HuH-7 (cell line): ENCODE measurements at regions not wholly inside any gene's neighbourhood (a gene's known extent, or its start where the extent isn't known, plus 50 kb on each side); places are given as distances from the start of the nearest gene placed in this dataset.
A peak's percentile ranks its signal among the peaks of the same experiment; 100 is the strongest.
"Not testable (repeated sequence)": the region's sequence is repeated elsewhere in the genome, so short reads cannot be mapped to it uniquely, and the experiment has no call there.

Experiments
- DNase-seq: peaks from one replicate; pipeline ENCODE4 v3.0.0; 2011; ENCODE audit warnings: low spot score

GRCh38 chr18:8882632-8883408 is 177.5 kb downstream of the MTCL1 start:
- DNase-seq = no peak

GRCh38 chr18:8883409-8883668 is 178.0 kb downstream of the MTCL1 start:
- no peak for DNase-seq

- DNase-seq = not testable (repeated sequence)
Measured at GRCh38 chr18:8887877-8888276, 182.5 kb downstream of the MTCL1 start.

DNA sequence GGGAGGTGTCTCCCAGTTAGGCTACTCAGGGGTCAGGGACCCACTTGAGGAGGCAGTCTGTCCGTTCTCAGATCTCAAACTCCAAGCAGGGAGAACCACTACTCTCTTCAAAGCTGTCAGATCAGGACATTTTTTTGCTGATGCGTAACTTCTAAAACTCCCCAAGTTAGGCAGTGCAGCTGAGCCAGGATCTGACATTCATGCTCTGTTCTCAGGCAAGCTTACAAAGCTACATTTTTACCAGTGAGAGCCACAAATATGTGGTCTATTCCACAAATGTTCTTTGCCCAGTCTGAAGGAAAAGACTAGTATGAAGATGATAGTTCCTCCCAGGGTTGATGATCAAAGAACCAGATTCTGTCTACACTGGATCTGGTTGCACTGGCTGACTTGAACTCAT is 184.1 kb downstream of the MTCL1 start:
- no peak for DNase-seq

GRCh38 chr18:8890503-8890902 is 185.1 kb downstream of the MTCL1 start:
- not testable (repeated sequence) for DNase-seq

GRCh38 chr18:8890957-8891464 is 185.7 kb downstream of the MTCL1 start:
- DNase-seq = no peak

GRCh38 chr18:8893221-8893620 is 187.9 kb downstream of the MTCL1 start:
- DNase-seq = no peak

DNA sequence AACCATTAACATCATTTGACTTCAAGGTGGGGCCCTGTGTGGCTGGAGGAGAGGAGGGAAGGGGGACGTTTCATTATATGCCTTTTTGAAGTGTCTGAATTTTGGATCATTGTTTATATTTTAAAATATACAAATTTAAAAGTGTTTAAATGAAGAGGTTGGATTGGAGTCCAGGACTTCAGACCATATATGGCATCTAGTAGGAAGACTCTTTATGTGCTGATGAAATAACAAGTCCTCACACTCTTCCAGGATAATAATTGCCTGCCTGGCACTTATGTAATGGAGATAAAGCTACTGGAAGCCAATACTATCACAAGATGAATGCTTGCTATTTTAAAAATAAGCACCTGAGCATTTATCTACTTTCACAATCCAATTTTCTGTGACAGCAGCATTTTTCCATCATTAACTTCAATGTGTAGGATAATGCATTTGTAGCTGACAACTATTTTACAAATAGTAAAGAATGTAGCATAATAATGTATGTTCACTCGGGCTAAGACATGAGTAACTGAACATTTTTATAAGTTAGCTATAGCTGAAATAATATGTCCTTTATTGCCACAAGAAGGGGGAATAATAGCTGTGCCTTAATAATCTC is 188.4 kb downstream of the MTCL1 start:
- DNase-seq = no peak

DNA sequence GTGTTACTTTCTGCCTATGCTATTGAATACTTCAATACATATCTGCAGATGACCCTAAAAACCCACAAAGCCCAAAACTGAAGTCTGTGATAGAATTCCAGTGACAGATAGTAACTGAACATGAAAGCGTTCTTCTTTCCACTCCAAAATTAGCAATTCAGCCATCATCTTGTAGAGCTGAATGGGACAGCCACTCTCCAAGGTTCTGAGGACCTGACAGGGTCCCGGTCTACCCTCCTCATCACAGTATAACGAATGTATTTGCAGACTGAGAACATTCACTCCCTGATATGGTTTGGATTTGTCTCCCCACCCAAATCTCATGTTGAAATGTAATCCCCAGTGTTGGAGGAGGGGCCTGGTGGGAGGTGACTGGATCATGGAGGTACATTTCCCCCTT is 189.5 kb downstream of the MTCL1 start:
- DNase-seq = no peak

DNA sequence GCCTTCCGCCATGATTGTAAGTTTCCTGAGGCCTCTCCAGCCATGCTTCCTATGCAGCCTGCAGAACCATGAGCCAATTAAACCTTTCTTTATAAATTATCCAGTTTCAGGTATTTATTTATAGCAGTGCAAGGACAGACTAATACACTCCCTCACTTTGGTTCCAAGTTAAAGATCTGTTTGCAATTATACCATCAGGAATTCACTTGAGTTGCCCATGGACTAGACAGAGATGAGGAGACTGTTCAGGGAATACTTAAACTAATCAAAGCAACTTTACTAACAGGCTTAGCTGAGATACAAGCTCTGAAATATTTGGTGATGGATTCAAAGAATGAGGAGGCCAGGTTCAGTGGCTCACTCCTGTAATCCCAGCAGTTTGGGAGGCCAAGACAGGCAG is 190.0 kb downstream of the MTCL1 start:
- DNase-seq = no peak

GRCh38 chr18:8895987-8896619 is 190.7 kb downstream of the MTCL1 start:
- DNase-seq = no peak

GRCh38 chr18:8899000-8899399 is 193.6 kb downstream of the MTCL1 start:
- no peak for DNase-seq

- no peak for DNase-seq
Measured at GRCh38 chr18:8900552-8900951, 195.2 kb downstream of the MTCL1 start.

DNA sequence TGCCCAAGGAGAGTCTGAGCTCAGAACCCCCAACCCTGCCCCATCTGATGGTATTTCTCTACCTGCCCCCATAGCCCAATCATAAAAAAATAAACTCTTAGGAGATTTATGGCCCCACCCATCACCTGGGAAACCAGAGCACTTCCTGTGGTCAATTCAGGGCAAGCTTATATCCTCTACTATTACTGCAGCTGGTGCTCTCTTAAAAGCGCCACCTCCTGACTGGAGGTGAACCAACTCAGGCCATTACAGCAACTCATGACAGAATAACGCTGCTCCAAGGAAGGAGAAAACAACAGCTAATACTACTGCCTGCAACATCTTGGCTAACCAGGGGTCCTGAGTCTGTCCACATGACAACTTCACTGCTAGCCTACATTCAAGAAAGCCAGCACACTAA is 195.7 kb downstream of the MTCL1 start:
- no peak for DNase-seq

- DNase-seq = no peak
Measured at GRCh38 chr18:8904316-8904715, 198.2 kb upstream of the NDUFV2 start.

- DNase-seq = no peak
Measured at GRCh38 chr18:8908792-8909510, 193.5 kb upstream of the NDUFV2 start.

GRCh38 chr18:8910186-8910822 is 192.2 kb upstream of the NDUFV2 start:
- no peak for DNase-seq

DNA sequence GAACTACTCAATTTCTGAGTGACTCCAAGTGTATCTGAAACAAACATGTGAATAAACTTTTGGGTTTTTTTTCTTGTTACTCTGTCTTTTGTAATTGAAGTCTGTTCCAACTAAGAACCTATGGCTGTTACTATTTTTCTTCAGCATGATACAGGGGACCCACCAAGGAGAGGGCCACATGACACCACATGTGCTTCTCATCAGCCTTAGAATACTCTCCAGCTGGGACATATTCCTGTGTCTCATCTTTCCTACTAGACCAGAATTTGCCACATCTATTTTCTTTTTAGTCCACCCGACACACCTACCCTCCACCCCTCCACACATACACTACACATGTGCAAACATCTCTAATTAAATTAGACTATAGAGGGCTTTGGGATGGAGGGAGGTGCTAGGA is 191.7 kb upstream of the NDUFV2 start:
- DNase-seq = no peak

DNA sequence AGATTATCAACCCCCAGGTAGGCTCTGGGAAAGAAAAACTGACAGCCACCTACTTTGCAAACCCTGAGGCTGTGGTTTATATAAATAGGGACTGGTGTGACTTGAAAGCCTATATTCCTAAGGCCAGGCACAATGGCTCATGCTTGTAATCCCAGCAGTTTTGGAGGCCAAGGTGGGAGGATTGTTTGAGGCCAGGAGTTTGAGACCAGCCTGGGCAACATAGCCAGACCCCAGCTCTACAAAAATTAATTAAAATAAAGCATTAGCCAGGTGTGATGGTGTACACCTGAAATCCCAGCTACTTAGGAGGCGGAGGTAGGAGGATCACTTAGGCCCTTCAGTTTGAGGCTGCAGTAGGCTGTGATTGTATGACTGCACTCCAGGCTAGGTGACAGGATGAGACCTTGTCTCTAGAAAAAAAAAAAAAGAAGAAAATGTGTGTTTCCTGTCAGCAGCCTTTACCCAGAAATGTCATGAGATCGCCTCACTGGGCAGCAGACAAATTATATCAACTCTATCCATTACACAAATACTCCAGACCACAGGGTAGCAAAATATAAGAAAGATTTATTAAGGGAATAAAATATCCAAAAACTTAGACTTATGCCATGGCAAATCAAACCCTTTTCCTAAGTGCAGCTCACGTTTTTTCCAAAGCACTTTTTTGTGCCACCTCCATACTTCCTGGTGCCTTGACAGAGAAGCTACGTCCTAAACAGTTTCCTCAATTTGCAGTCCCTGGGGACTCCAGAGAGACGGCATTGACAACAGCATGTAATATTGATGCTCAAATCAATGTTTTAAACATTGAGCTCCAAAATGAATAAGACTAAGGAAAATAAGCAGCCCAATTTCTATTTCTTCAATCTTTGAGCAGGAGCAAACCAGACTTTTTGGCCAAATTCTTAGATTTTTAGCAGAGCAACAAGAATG is 190.8 kb upstream of the NDUFV2 start:
- no peak for DNase-seq

DNA sequence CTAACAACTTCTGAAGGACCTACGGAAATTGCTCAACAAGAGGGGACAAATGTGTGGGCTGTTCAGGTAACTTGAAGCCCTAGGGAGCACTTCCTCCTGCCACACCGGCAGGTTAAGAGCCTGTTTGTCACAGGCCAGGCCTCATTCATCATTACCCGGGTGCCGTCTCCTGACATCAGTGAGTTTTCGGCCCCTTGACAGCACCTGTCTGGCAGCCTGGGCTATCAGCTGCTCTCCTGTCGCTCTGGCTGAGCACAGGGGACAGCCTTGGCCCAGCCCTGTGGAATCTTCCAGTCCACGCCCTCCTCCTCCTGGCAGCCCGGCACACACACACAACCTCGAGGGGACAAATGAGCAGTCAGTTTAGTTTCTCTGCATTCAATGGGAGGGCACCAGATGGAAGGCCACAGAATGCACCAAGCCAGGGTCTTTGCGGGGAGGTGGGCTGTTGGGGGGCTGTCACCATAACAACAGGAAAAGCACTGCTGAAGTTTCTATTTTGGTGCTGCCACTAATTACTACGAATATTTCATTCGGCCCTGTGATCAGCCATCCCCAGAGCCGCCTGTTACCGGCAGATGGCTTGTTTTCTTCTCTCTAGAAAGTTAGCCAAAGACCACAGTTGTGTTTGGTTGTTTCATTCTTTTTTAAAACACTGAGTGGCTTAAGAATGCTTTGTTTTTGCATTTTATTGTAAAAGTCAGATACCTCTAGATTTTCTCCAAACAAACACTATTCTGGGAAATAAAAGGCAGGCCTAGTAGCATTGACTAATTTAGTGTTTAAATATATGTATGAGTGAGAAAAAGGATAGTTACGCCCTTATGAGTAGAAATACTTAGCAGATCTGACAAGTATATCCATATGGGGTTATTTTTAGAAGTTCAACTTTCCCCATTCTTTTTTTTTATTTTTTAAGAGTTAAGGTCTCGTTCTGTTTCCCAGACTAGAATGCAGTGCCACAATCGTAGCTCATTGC is 189.9 kb upstream of the NDUFV2 start:
- DNase-seq = peak; percentile 20
